ENCODE measurements at regions not wholly inside any gene's neighbourhood (a gene's known extent, or its start where the extent isn't known, plus 50 kb on each side); places are given as distances from the start of the nearest gene placed in this dataset.

- no peak for TF ChIP-seq CTCF (IDR thresholded peaks at IDR 0.05; ENCODE audit: poor library complexity)
- TF ChIP-seq EZH2phosphoT487 (IDR thresholded peaks at IDR 0.05; ENCODE audit: low read depth, severe bottlenecking, unreplicated experiment): no peak
These were observed 254.1 kb upstream of the ACTBL2 start for GRCh38 chr5:57736716-57737115.

Data from hepatocyte (in vitro differentiated cells).